Muscle layer of colon (tissue), 2 donors: ENCODE measurements at regions not wholly inside any gene's neighbourhood (a gene's known extent, or its start where the extent isn't known, plus 50 kb on each side); places are given as distances from the start of the nearest gene placed in this dataset.
"Not testable (repeated sequence)": the region's sequence is repeated elsewhere in the genome, so short reads cannot be mapped to it uniquely, and the experiment has no call there.

Experiments
- H3K27ac ChIP-seq: one replicate; pipeline ENCODE4 v1.7.0; 2013; ENCODE audit warnings: low read depth, mild to moderate bottlenecking, low read length, moderate library complexity
- H3K27me3 ChIP-seq, 2 donors: one replicate each; pipeline ENCODE4 v1.7.0; 2013; ENCODE audit warnings: low read length in 2 of 2, mild to moderate bottlenecking in 2 of 2; ENCODE audit not compliant: insufficient read depth in 2 of 2, control insufficient read depth in 1 of 2
- H3K36me3 ChIP-seq: one replicate; pipeline ENCODE4 v1.7.0; 2013; ENCODE audit warnings: mild to moderate bottlenecking, low read length; ENCODE audit not compliant: insufficient read depth
- H3K4me1 ChIP-seq: one replicate; pipeline ENCODE4 v1.7.0; 2013; ENCODE audit warnings: mild to moderate bottlenecking, low read length; ENCODE audit not compliant: insufficient read depth
- H3K4me3 ChIP-seq, 2 donors: one replicate each; pipeline ENCODE4 v1.7.0; 2013; ENCODE audit warnings: low read length in 2 of 2, low read depth in 1 of 2, mild to moderate bottlenecking in 1 of 2, moderate library complexity in 1 of 2
- H3K9ac ChIP-seq: one replicate; pipeline ENCODE4 v1.7.0; 2013; ENCODE audit warnings: low read length
- H3K9me3 ChIP-seq: one replicate; pipeline ENCODE4 v1.7.0; 2013; ENCODE audit warnings: mild to moderate bottlenecking, low read length
- donor health status: abdominal sarcoma.
- donor health status: Adenocarcinoma of cecum.

- Histone ChIP-seq H3K9me3 (no peaks in the 10 kb centered on the region), H3K36me3 (no peaks in the 10 kb centered on the region), H3K9ac (no peak overlapping the region), H3K4me3 (no peak overlapping the region), H3K4me1 (no peaks in the 10 kb centered on the region), H3K27ac (no peak overlapping the region), H3K27me3 (no peaks in the 10 kb centered on the region)
Measured at GRCh38 chr10:3655528-3655927, 129.5 kb downstream of the KLF6 start.

- no peak overlapping the region for H3K27ac ChIP-seq
- H3K27me3 ChIP-seq, result no peaks in the 10 kb centered on the region
- H3K4me1 ChIP-seq, result no peaks in the 10 kb centered on the region
- H3K4me3 ChIP-seq, result no peak overlapping the region
- no peak overlapping the region for H3K9ac ChIP-seq
- no peaks in the 10 kb centered on the region for H3K36me3 ChIP-seq
- no peaks in the 10 kb centered on the region for H3K9me3 ChIP-seq
Measured at GRCh38 chr10:3654980-3655379, 130.0 kb downstream of the KLF6 start.

- Histone ChIP-seq H3K27me3 (no peaks in the 10 kb centered on the region), H3K4me1 (no peaks in the 10 kb centered on the region), H3K27ac (no peak overlapping the region), H3K9ac (no peak overlapping the region), H3K4me3 (no peak overlapping the region), H3K9me3 (no peaks in the 10 kb centered on the region), H3K36me3 (no peaks in the 10 kb centered on the region)
Measured at GRCh38 chr10:3654496-3654895, 130.5 kb downstream of the KLF6 start.

DNA sequence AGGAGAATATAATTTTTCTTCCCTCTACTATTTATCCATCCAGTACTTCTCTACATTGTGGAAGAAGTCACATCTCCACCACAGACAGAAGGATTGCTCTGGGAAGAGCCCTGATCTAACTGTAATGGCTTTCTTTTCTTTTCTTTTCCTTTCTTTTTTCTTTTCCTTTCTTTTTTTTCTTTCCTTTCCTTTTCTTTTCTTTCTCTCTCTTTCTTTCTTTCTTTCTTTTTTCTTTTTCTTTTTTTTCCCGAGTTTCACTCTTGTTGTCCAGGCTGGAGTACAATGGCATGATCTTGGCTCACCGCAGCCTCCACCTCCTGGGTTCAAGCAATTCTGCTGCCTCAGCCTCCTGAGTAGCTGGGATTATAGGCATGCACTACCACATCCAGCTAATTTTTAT, 131.7 kb downstream of the KLF6 start:
- H3K4me3 ChIP-seq, H3K27me3 ChIP-seq, H3K4me1 ChIP-seq, H3K27ac ChIP-seq, H3K9ac ChIP-seq, H3K9me3 ChIP-seq, H3K36me3 ChIP-seq: not testable (repeated sequence)

DNA sequence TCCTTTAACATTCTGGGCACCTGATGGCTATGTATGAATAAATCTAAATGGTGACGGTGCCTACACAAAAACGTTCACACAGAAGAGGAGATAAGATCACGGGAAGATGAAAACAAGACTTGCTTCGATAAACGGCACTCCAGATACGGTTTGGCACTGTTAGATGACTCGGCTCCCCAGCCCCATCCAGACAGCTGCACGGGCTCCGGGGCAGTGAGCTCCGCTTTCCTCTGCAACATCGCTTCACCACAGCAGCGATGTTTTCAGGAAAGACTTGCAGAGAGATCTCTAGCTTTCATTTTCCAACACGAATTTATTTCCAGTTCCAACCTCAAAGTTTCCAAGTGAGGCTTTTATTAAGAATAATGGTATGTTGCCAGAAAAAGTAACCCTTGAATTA, 132.1 kb downstream of the KLF6 start:
- Histone ChIP-seq H3K36me3 (no peaks in the 10 kb centered on the region), H3K9me3 (no peaks in the 10 kb centered on the region), H3K27me3 (no peaks in the 10 kb centered on the region), H3K9ac (no peak overlapping the region), H3K27ac (no peak overlapping the region), H3K4me3 (no peak overlapping the region), H3K4me1 (no peaks in the 10 kb centered on the region)

- Histone ChIP-seq H3K9me3 (no peaks in the 10 kb centered on the region), H3K36me3 (no peaks in the 10 kb centered on the region), H3K4me3 (no peak overlapping the region), H3K27me3 (no peaks in the 10 kb centered on the region), H3K27ac (no peak overlapping the region), H3K9ac (no peak overlapping the region), H3K4me1 (no peaks in the 10 kb centered on the region)
Measured at GRCh38 chr10:3651969-3652653, 132.9 kb downstream of the KLF6 start.

DNA sequence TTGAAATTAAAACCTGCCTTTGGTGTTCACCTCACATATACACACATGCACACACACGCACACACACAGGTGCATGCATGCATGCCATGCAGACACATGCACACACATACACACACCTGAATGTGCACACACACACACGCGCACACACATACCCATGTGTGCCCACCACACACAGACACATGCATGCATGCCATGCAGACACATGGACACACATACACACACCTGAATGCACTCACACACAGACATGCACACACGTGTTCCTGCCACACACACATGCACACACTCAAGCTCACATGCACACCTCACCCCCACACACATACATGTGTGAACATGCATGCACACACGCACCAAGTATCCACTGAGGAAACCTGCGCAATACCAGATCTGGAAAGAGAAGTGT, 136.4 kb downstream of the KLF6 start:
- Histone ChIP-seq H3K27me3 (no peaks in the 10 kb centered on the region), H3K4me3 (no peak overlapping the region), H3K4me1 (no peaks in the 10 kb centered on the region), H3K9me3 (no peaks in the 10 kb centered on the region), H3K36me3 (no peaks in the 10 kb centered on the region), H3K27ac (no peak overlapping the region), H3K9ac (no peak overlapping the region)

DNA sequence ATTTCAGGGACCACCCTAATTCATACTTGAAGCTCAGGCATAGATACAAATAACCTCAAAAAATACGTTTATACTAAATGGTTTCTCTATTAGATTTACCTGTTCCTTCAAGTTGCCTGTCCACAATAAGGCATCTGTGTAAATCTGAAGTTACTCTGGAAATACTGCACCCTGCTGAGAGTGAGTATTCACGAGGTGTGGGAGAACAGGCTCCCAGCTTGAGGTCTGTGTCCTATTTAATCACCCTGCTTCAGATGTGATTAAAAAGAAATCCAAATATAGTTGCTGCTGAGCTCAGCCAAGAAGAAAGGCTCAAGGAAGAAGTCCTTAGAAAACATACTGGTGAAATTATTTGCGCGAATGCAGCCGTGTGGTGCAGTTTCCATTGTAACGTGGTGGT, 136.8 kb downstream of the KLF6 start:
- H3K9me3 ChIP-seq, result no peaks in the 10 kb centered on the region
- H3K36me3 ChIP-seq, result no peaks in the 10 kb centered on the region
- H3K27ac ChIP-seq, result no peak overlapping the region
- no peak overlapping the region for H3K9ac ChIP-seq
- H3K4me3 ChIP-seq, result no peak overlapping the region
- no peaks in the 10 kb centered on the region for H3K27me3 ChIP-seq
- H3K4me1 ChIP-seq, result no peaks in the 10 kb centered on the region

GRCh38 chr10:3647074-3647473, 137.9 kb downstream of the KLF6 start:
- no peak overlapping the region for H3K9ac ChIP-seq
- no peak overlapping the region for H3K27ac ChIP-seq
- H3K4me3 ChIP-seq, result no peak overlapping the region
- no peaks in the 10 kb centered on the region for H3K4me1 ChIP-seq
- no peaks in the 10 kb centered on the region for H3K9me3 ChIP-seq
- no peaks in the 10 kb centered on the region for H3K36me3 ChIP-seq
- no peaks in the 10 kb centered on the region for H3K27me3 ChIP-seq

DNA sequence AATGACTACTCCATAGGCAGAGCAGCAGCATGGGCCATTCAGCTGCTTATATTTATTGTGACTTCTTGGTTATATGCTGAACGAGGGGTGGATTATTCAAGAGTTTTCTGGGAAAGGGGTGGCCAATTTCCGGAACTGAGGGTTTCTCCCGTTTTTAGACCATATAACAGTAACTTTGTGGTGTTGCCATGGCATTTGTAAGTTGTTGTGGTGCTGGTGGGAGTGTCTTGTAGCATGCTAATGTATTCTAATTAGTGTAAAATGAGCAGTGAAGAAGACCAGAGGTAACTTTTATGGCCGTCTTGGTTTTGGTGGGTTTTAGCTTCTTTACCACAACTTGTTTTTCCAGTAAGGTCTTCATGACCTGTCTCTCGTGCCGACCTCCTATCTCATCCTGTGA, 139.6 kb downstream of the KLF6 start:
- Histone ChIP-seq H3K4me1 (no peaks in the 10 kb centered on the region), H3K9me3 (no peaks in the 10 kb centered on the region)

DNA sequence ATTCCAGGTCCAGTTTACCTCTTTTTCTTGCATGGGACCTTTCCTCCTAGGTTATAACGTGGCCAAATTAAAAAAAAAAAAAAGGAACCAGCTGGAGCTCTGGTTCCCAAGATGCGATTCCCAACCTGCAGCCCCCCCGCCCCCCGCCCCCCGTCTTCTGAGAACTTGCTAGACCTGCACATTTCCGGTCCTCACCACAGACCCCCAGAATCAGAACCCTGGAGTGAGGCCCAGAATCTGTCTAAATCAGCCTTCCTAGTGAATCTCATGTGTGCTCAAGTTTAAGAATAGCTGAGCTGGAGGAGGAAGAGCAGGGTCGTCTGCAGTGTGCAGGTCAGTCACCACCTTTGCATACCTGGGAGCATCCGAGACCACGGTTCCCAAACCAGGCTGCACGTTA, 144.2 kb downstream of the KLF6 start:
- Histone ChIP-seq H3K9me3 (no peaks in the 10 kb centered on the region), H3K27me3 (no peaks in the 10 kb centered on the region), H3K27ac (no peak overlapping the region), H3K36me3 (no peaks in the 10 kb centered on the region), H3K4me1 (no peaks in the 10 kb centered on the region), H3K4me3 (no peak overlapping the region), H3K9ac (no peak overlapping the region)

More for the DNA sequence above, 139.6 kb downstream of the KLF6 start:
- Histone ChIP-seq H3K4me3 (no peak overlapping the region), H3K36me3 (no peaks in the 10 kb centered on the region), H3K27me3 (no peaks in the 10 kb centered on the region), H3K27ac (no peak overlapping the region), H3K9ac (no peak overlapping the region)

- Histone ChIP-seq H3K36me3 (no peaks in the 10 kb centered on the region), H3K9ac (no peak overlapping the region), H3K4me1 (no peaks in the 10 kb centered on the region), H3K4me3 (no peak overlapping the region), H3K27me3 (no peaks in the 10 kb centered on the region), H3K27ac (no peak overlapping the region), H3K9me3 (no peaks in the 10 kb centered on the region)
Measured at GRCh38 chr10:3639546-3639945, 145.5 kb downstream of the KLF6 start.
